ENCODE measurements at regions not wholly inside any gene's neighbourhood (a gene's known extent, or its start where the extent isn't known, plus 50 kb on each side); places are given as distances from the start of the nearest gene placed in this dataset.

- TF ChIP-seq TCF7 (CRISPR knock-in tag; IDR thresholded peaks at IDR 0.05; ENCODE audit: low read depth) (no peak), PRRX2 (CRISPR knock-in tag; IDR thresholded peaks at IDR 0.05) (no peak), SMAD4 (CRISPR knock-in tag; IDR thresholded peaks at IDR 0.05) (no peak), ZNF281 (CRISPR knock-in tag; IDR thresholded peaks at IDR 0.05) (no peak), ZNF396 (CRISPR knock-in tag; IDR thresholded peaks at IDR 0.05; ENCODE audit: borderline replicate concordance) (no peak), NR1H2 (CRISPR knock-in tag; IDR thresholded peaks at IDR 0.05) (no peak), KAT7 (CRISPR knock-in tag; IDR thresholded peaks at IDR 0.05; ENCODE audit: borderline replicate concordance) (no peak), TEAD4 (CRISPR knock-in tag; IDR thresholded peaks at IDR 0.05) (no peak), FOXK1 (CRISPR knock-in tag; IDR thresholded peaks at IDR 0.05) (no peak), NR3C1 (CRISPR knock-in tag; conservative IDR thresholded peaks at IDR 0.05; ENCODE audit: low read depth) (no peak), MXD4 (CRISPR knock-in tag; IDR thresholded peaks at IDR 0.05; ENCODE audit: borderline replicate concordance) (no peak), NFE2L1 (CRISPR knock-in tag; IDR thresholded peaks at IDR 0.05) (no peak), MLX (CRISPR knock-in tag; IDR thresholded peaks at IDR 0.05) (no peak)
Measured at GRCh38 chr11:127998421-127998820, 588.9 kb downstream of the ETS1 start (continued).

- H3K4me3 Mint-ChIP-seq = no peak overlapping the region
- H3K4me1 Mint-ChIP-seq = no peaks in the 10 kb centered on the region
- no peak for ATAC-seq
- no peak for TF ChIP-seq PRRX2 (CRISPR knock-in tag; IDR thresholded peaks at IDR 0.05)
- TF ChIP-seq ZNF425 (CRISPR knock-in tag; conservative IDR thresholded peaks at IDR 0.05) = no peak
- TF ChIP-seq ZNF281 (CRISPR knock-in tag; IDR thresholded peaks at IDR 0.05) = no peak
- no peaks in the 10 kb centered on the region for H3K27me3 Mint-ChIP-seq (ENCODE audit: low read depth)
- no peak overlapping the region for H3K27ac Mint-ChIP-seq
- POLR2A ChIA-PET = no interaction called here
- DNase-seq (ENCODE audit: low spot score) = no peak
- 0 out of 2 replicates have a peak, but pooled peaks cover 3% of the 10 kb centered on the region for H3K9me3 Mint-ChIP-seq
- CTCF ChIA-PET = no interaction called here
- no peaks in the 10 kb centered on the region for H3K36me3 Mint-ChIP-seq
Measured at GRCh38 chr11:127997594-127997993, 589.8 kb downstream of the ETS1 start.

- no peak for DNase-seq (ENCODE audit: low spot score)
- H3K4me1 Mint-ChIP-seq = no peaks in the 10 kb centered on the region
- H3K4me3 Mint-ChIP-seq = no peak overlapping the region
- 0 out of 2 replicates have a peak, but pooled peaks cover 3% of the 10 kb centered on the region for H3K9me3 Mint-ChIP-seq
- no peaks in the 10 kb centered on the region for H3K36me3 Mint-ChIP-seq
- no peak overlapping the region for H3K27ac Mint-ChIP-seq
- H3K27me3 Mint-ChIP-seq (ENCODE audit: low read depth) = no peaks in the 10 kb centered on the region
- CTCF ChIA-PET = no interaction called here
- no peak for ATAC-seq
- POLR2A ChIA-PET = no interaction called here
- TF ChIP-seq GABPB1 (CRISPR knock-in tag; IDR thresholded peaks at IDR 0.05) (no peak), ZNF512 (CRISPR knock-in tag; IDR thresholded peaks at IDR 0.05; ENCODE audit: borderline replicate concordance) (no peak), FOXK1 (CRISPR knock-in tag; IDR thresholded peaks at IDR 0.05) (no peak), PRDM15 (CRISPR knock-in tag; IDR thresholded peaks at IDR 0.05) (no peak)
Measured at GRCh38 chr11:127996825-127997224, 590.5 kb downstream of the ETS1 start.

Data from WTC11 (cell line).